HG02610 (cell line): ENCODE measurements at regions not wholly inside any gene's neighbourhood (a gene's known extent, or its start where the extent isn't known, plus 50 kb on each side); places are given as distances from the start of the nearest gene placed in this dataset.

Experiments used
- ATAC-seq: cut with Tn5 transposase; IDR thresholded peaks from one replicate; pipeline ENCODE4 v1.9.1; 2021; ENCODE audit warnings: mild to moderate bottlenecking, moderate library complexity; ENCODE audit not compliant: unreplicated experiment

DNA sequence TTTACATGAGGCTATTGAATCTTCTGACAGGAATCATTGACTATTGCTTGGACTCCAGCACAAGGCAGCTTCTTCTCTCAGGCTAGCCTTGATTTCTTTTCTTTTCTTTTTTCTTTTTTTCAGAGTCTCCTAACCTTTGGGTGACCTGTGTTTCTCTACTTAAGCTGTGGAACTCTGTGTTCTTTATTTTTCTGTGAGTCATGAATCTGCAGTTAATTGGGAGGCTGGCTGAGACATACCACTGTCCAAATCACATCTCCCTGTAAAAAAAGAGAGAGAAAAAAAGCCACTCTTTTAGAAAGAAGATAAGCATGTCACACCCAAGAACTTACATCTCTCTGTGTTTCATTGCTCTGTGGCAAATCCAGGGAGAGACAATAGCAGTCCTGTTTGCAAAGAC lies 681.2 kb upstream of the TSPY4 start:
- ATAC-seq: no peak

GRCh38 chrY:8656515-8656914 lies 680.7 kb upstream of the TSPY4 start:
- no peak for ATAC-seq

DNA sequence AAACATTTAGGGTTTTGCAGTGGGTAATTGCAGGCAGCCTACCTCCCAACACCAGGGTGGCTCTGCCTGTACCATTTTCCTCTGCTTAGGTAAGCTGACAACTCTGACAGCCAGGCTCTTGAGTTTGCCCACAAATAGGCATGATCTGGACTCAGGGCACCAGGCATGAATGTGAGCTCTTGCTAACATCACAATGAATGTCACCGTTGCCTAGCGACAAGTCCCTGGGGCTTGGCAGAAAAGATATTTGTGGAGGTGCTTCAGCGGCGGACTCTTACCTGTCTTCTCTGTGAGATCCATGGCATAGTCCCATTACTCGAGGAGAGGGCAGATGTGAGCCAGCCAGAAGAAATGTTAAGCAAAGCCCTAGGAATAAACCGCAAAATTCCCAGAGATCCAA lies 677.5 kb upstream of the TSPY4 start:
- ATAC-seq: no peak

GRCh38 chrY:8673896-8674295 lies 663.4 kb upstream of the TSPY4 start:
- no peak for ATAC-seq

GRCh38 chrY:8677336-8677935 lies 659.8 kb upstream of the TSPY4 start:
- ATAC-seq: no peak

DNA sequence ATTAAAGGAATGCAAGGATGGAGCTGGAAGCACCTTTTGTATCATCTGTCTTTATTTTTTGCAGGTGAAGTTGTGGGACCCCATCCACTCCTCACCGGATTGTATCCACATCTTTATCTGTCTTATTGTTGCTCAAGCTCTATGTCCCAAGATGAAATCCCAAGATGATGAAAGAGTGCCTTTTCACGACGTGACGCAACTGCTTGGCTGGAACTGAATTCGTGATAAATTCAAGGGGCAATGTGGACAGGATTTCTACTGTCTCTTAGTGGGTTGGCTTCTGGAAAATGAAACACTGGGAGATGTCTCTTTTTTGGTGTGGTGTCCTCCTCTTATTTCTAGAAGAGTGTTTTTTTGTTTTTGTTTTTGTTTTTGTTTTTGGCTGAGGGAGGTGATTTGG lies 650.1 kb upstream of the TSPY4 start:
- ATAC-seq: no peak

DNA sequence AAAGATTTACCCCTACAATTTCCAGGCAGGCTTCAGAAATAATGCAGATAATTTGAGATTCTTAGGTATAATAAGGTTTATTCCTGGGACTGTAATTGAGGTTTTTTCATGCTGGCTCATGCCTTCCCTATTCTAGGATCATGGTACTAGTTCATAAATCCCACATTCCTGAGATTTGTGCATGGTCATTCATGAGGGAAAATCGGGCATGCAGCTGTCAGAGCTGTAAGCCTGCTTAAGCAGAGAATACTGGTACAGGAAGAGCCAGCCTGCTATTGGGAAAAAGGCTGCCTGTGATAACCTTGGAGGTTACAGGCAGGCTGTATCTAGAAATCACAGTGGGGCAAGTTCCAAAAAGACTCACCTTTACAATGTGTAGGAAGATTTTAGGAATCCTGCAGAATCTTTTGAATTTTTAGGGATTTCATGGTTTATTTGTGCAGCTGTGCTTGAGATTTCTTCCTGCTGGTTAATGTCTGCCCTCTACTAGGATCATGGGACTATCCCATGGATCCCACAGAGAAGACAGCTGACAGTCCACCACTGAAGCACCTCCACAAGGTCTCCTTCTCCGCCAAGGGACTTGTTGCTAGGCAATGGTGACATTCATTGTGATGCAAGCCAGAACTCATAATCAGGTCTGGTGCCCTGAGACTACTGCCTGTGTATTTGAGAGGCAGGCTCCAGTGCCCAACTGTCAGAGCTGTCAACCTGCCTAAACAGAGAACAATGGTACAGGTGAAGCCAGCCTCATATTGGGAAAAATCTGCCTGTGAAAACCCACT lies 646.2 kb upstream of the TSPY4 start:
- no peak for ATAC-seq

GRCh38 chrY:8698571-8698970 lies 638.7 kb upstream of the TSPY4 start:
- ATAC-seq: no peak

- ATAC-seq: no peak
These were observed 631.5 kb upstream of the TSPY4 start for GRCh38 chrY:8705636-8706300.

- ATAC-seq: no peak
These were observed 625.0 kb upstream of the TSPY4 start for GRCh38 chrY:8712296-8712695.

DNA sequence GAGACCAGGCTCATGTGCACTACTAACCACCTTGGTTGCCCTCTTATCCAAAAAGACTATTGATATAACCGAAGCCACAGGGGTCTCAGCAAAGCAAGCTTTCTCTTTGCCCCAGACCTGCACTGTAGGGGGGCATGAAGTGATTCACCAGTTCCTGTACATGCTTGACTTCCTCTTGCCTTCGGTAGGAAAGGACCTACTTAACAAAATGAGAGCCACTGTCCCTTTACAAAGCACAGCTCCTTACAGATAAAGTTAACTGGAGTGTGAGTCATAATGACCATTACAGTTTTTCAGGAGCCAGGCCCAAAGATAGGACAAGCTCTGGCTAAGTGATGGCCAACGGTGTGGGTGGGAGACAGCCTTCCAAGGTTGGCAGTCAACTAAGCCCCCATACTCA lies 622.0 kb upstream of the TSPY4 start:
- ATAC-seq: no peak

DNA sequence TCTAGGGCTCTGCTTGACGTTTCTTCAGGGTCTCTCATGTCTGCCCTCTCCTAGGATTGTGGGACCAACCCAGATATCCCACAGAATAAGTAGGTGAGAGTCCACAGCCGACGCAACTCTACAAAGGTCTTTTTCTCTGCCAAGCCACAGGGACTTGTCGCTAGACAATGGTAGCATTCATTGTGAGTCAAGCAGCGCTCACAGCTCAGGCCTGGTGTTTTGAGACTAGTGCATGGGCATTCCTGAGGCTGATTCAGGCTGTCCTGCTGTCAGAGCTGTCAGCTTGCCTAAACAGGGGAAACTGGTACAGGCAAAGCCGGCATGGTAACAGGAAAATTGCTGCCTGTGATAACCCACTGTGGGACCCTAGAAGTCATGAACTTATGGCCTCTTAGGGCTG lies 610.6 kb upstream of the TSPY4 start:
- ATAC-seq: no peak

GRCh38 chrY:8729971-8730370 lies 607.3 kb upstream of the TSPY4 start:
- no peak for ATAC-seq

DNA sequence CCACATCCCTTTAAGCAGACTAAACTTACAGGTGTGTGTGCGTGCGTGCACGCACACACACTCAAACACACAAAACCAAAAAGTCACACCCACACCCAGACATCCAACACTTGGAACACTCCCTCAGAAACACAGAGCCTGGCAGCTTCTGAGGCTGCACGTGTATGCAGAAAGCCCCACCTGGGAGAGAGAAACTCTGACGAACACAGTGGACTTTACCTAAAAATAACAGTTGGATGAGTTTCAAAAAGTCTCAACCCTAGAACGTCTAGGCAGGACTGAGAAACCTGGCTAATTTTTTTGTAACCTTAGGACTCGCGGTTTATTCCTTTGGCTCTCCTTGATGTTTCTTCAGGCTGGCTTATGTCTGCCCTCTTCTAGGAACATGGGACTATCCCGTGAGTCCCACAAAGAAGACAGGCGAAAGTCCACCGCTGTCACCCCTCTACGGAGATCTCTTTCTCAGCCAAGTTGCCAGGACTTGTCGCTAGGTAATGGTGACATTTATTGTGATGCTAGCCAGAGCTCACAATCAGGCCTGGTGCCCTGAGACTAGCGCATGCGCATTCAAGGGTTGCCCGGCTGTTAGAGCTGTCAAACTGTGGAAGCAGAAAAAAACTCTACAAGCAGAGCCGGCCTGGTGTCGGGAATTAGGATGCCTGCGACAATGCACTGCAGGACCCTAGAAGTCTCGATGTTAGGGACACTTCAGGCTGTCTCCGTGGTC lies 595.8 kb upstream of the TSPY4 start:
- ATAC-seq: no peak

- no peak for ATAC-seq
These were observed 573.1 kb upstream of the TSPY4 start for GRCh38 chrY:8764184-8764583.

- no peak for ATAC-seq
These were observed 555.9 kb upstream of the TSPY4 start for GRCh38 chrY:8781184-8781890.

GRCh38 chrY:8794561-8794960 lies 542.7 kb upstream of the TSPY4 start:
- ATAC-seq: no peak

GRCh38 chrY:8804317-8804716 lies 532.9 kb upstream of the TSPY4 start:
- no peak for ATAC-seq

- ATAC-seq: no peak
These were observed 529.4 kb upstream of the TSPY4 start for GRCh38 chrY:8807648-8808408.

GRCh38 chrY:8808611-8809010 lies 528.7 kb upstream of the TSPY4 start:
- no peak for ATAC-seq
